ENCODE measurements at regions not wholly inside any gene's neighbourhood (a gene's known extent, or its start where the extent isn't known, plus 50 kb on each side); places are given as distances from the start of the nearest gene placed in this dataset.

DNA sequence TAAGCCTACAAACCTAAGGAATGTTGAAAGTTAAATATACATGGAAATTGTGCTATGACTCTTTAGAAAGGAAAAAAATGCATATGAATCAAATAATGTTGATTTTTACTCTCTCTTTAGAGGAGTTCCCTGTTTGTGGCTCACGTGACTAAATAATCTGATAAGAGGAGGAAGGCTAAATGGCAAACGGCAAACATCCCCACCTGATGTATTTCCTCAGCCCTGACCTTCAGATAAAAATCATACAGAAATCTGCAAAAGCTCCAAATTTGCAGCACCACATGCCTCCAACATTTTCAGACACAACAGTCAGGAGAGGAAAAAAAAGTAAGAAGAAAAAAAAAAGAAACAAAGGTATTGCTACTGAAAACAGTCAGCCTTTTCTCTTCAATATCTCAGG is 423.0 kb upstream of the PSMD7 start:
- no peak for DNase-seq (ENCODE audit: low spot score)
- intact Hi-C loops (cut with DNase I), result loop anchor here in 1 of 2 donors (10.0 kb wide), 1 partner anchor 851 kb away; no protein-coding TSS in a partner anchor

DNA sequence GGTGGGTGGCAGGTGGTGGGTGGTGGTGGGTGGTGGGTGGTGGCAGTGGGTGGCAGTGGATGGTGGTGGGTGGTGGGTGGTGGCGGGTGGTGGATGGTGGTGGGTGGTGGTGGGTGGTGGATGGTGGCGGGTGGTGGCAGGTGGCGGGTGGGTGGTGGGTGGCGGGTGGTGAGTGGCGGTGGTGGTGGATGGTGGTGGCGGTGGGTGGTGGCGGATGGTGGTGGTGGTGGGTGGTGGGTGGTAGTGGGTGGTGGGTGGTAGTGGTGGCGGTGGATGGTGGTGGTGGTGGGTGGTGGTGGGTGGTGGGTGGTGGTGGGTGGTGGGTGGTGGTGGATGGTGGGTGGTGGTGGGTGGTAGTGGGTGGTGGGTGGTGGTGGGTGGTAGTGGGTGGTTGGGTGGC is 423.8 kb upstream of the PSMD7 start:
- intact Hi-C loops (cut with DNase I), result loop anchor here in 1 of 2 donors (10.0 kb wide), 1 partner anchor 852 kb away; no protein-coding TSS in a partner anchor
- no peak for DNase-seq (ENCODE audit: low spot score)

DNA sequence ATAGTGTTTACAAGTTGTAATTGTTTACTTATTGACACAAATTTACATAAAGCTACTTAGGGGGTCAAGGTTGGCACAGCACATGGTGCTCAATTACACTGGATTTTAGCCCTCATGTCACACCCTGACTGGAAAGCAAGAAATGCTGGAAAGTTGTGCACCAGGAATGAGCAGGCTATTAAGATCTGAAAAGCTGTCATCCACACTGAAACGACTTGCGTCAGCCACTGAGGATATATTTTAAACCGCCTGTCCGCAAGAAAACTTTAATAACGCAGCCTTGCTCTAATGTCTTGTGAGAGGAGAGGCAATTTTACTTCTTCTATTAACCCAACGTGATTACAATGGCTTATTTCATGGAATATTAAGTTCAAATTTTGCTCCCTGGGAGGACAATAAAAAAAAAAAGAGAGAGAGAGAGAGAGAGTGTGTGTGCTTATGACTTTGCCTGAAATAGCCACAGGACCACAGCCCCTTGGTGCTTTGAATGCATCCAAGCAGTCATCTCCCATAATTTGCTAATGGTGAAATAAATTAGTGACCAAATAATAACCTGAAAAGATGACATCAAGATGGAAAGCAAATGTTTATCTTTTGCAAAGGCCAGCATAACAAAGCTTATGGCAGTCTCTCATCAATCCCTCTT is 425.4 kb upstream of the PSMD7 start:
- no peak for DNase-seq (ENCODE audit: low spot score)
- intact Hi-C loops (cut with DNase I), result loop anchor here in 1 of 2 donors (10.0 kb wide), 1 partner anchor 854 kb away; no protein-coding TSS in a partner anchor

DNA sequence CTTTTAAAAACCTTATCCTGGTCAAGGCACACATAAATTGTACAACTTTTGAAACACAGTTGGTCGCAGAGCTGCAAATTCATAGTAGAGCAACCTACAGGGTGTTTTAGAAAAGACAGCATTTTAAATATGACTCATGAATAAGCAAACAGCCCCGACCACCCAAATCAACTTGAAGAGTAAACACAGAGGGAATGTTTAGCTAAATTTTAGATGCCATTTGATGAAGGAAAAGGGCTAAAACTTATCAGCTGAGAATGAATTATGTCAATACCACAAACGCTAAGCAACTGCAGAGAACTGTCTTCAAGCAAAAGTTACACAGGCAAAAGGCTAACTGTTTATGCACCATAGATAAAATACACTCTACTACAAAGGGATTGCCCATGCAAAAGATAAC is 427.5 kb upstream of the PSMD7 start:
- intact Hi-C loops (cut with DNase I), result no loop called here
- no peak for DNase-seq (ENCODE audit: low spot score)

DNA sequence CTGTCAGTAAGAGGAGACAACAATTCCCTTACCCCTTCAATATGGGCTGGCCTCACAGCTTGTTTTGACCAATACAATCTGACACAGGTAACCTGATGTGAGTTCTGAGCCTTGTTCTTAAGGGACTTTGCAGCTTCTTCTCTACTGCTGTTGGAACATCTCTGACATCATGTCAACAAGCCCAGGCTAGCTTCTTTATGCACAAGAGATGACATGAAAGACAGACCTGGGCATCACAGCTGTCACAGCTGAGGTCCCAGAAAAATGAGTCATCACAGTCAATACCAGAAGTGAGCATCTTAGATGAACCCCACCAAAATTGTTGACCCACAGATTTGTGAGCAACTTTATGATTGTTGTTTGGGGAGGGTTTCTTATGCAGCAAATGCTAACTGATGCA is 431.7 kb upstream of the PSMD7 start:
- no peak for DNase-seq (ENCODE audit: low spot score)
- intact Hi-C loops (cut with DNase I), result no loop called here

DNA sequence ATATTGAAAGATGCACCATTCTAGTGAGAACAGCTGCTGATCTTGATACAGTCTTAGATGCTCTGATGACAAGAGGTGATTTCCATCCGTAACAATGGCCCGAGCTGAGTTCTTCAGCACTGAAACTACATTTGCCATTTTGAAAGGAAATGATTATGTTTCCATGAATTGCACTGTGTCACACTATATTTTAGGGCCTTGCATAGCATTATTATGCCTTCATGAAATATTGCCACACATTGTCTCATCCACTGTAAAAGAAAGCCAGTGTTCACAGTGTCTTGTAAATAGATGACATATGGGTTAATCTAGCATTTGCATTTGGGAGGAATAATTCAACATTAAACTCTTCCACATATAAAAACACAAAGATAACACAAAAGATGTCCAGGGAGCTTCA is 438.3 kb upstream of the PSMD7 start:
- intact Hi-C loops (cut with DNase I), result no loop called here
- DNase-seq (ENCODE audit: low spot score), result no peak

- intact Hi-C loops (cut with DNase I), result no loop called here
- DNase-seq (ENCODE audit: low spot score), result no peak
Observed at GRCh38 chr16:73853968-73854367, 442.6 kb upstream of the PSMD7 start.

GRCh38 chr16:73852561-73852960 is 444.1 kb upstream of the PSMD7 start:
- intact Hi-C loops (cut with DNase I), result no loop called here
- no peak for DNase-seq (ENCODE audit: low spot score)

DNA sequence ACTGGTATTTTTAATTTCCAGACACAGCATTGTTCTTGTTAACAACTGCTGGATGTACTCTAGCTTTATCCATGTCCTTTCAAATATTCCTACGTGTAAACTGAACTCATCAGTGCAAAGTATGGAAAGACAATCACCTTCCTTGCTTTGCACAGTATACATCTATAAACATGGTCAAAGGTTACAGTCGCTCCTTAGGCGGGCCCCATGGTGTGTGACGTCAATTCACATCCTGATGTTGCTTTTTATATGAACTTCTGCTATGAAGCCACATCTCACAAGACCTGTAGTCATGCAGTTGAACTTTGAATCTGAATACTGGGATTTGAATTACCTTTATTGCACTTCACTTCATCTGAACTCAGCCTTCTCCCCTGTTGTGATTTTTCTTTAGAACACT is 447.6 kb upstream of the PSMD7 start:
- intact Hi-C loops (cut with DNase I), result no loop called here
- DNase-seq (ENCODE audit: low spot score), result no peak

GRCh38 chr16:73847090-73847489 is 449.5 kb upstream of the PSMD7 start:
- intact Hi-C loops (cut with DNase I), result no loop called here
- no peak for DNase-seq (ENCODE audit: low spot score)

DNA sequence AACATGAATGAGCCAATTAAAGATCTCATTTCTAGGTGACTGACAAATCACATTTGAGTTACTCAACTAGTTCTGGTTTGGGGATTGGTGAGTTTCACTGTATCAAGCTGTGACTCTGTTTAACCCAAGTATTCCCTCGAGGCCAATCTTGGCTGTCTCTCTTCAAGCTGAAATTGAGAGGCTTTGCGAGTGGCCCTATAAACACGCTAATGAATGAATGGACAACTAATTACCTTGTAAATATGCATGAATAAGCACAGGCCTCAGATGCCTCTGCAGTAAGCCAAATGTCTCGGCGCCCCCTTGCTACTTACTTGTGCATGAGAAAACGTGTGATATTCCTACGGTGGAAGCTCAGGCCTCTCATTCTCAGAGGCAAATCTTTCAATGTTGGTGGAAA is 450.3 kb upstream of the PSMD7 start:
- intact Hi-C loops (cut with DNase I), result no loop called here
- DNase-seq (ENCODE audit: low spot score), result no peak

GRCh38 chr16:73846007-73846330 is 450.6 kb upstream of the PSMD7 start:
- intact Hi-C loops (cut with DNase I), result no loop called here

DNA sequence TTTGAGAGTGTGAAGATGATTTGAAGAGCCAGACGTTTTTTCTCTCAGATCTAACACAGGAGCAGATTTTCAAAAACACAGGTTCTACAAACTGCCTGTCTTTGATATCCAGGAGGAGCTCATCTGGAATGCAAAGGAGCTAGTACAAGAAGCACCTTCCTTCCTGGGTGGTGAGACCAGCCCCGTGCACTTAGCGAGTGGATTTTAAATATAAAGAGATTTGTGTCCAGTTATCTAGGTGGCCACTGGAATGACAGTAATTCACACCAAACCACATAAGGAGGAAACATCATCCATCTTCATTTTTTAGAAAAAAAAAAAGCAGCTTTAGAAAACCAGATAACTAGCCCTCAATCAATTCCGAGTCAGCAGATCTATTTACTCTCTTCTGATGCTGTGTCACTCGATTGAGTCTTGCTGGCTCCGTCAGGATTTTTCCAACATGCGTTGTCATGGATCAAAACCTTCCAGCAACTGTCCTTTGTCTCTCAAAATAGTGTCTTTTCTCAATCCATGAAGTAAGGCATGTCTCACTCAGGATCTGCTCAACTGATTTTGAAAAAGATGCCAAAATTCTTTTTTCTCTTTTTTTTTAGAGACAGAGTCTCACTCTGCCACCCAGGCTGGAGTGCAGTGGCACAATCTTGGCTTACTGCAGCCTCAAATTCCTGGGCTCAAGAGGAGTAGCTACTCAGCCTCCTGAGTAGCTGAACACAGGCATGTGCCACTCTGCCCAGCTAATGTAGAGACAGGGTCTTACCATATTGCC is 451.2 kb upstream of the PSMD7 start:
- no peak for DNase-seq (ENCODE audit: low spot score)
- intact Hi-C loops (cut with DNase I), result no loop called here

More at GRCh38 chr16:73846007-73846330, 450.6 kb upstream of the PSMD7 start:
- no peak for DNase-seq (ENCODE audit: low spot score)

DNA sequence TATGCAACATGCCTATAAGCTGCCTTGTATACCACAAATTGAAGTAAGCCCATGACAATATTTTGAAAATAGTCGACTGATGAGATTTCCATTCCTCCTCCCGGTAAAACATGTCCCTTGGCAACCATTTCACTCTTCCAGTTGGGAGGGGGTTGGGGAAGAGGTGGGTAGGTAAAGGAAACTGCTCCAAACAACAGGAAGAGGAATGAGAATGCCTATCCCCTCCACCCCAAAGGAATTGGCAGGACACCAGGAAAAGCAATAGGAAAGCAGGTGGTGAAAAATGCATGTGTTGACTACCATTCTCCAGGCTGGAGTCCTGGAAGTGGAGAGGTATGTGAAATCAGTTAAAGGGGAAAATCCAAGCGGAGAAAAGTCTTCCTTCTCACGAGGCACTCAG is 455.9 kb upstream of the PSMD7 start:
- intact Hi-C loops (cut with DNase I), result no loop called here
- no peak for DNase-seq (ENCODE audit: low spot score)

- intact Hi-C loops (cut with DNase I), result no loop called here
Observed at GRCh38 chr16:73831220-73831619, 465.4 kb upstream of the PSMD7 start.

DNA sequence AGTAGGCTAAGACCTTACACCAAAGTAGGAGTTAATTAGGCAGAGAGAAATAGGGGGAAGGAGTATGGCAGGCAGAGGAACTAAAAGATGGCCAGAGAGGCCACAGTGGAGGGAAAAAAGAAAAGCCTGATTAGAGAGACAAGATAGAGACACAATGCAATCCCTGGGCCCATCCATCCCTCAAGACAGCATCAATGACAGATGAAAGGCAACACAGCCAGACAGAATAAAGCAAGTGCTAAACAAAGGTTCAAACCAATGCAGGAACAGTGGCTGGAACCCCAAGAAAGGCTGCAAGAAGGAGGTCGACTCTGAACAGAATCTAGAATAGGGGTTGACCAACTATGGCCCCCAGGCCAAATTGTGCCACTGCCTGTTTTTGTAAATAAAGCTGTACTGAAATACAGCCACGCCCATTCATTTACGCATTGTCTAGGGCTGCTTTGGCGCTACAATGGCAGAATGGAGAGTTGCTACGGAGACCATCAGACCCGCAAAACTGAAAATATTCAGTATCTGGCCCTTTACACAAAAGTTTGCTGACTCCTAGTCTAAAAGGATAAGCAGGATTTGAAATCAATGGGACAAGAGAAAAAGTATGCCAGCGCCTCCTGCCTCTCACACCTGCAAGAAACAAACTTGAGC is 473.3 kb upstream of the PSMD7 start:
- DNase-seq (ENCODE audit: low spot score), result no peak
- intact Hi-C loops (cut with DNase I), result no loop called here

More at GRCh38 chr16:73831220-73831619, 465.4 kb upstream of the PSMD7 start:
- DNase-seq (ENCODE audit: low spot score), result no peak

GRCh38 chr16:73817526-73818324 is 478.9 kb upstream of the PSMD7 start:
- DNase-seq (ENCODE audit: low spot score), result no peak
- intact Hi-C loops (cut with DNase I), result no loop called here

GRCh38 chr16:73813527-73813926 is 483.1 kb upstream of the PSMD7 start:
- no peak for DNase-seq (ENCODE audit: low spot score)
- intact Hi-C loops (cut with DNase I), result no loop called here

- intact Hi-C loops (cut with DNase I), result no loop called here
- no peak for DNase-seq (ENCODE audit: low spot score)
Observed at GRCh38 chr16:73804456-73804855, 492.2 kb upstream of the PSMD7 start.

DNA sequence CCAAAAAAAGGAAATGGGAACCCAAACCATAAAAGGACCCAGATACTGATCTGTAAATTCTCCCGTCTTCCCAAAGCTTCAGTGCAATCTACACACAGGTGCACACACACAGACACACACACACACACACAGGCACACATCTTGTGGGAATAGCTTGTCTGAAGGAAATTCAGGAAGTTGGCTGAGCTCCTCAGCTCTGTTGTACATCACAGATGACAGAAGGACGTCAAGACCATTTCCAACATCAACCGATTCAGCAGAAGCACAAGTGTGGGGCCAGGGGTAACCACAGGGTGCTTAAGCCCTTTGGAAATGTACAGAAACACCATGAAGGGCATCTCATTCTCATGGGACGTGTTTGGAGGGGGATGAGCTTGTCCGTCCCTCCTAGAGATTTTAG is 498.1 kb upstream of the PSMD7 start:
- no peak for DNase-seq (ENCODE audit: low spot score)
- intact Hi-C loops (cut with DNase I), result no loop called here

Measured in posterior vena cava (tissue), 2 donors.